Osteocyte (in vitro differentiated cells): ENCODE measurements at regions not wholly inside any gene's neighbourhood (a gene's known extent, or its start where the extent isn't known, plus 50 kb on each side); places are given as distances from the start of the nearest gene placed in this dataset.

Source experiments
- DNase-seq: peaks from one replicate; pipeline ENCODE4 v3.0.0; 2021; ENCODE audit warnings: mixed read lengths; ENCODE audit not compliant: unreplicated experiment; ENCODE audit errors: extremely low spot score
- H3K27ac Mint-ChIP-seq: one replicate; pipeline ENCODE4 v1.8.0; 2021; ENCODE audit warnings: mild to moderate bottlenecking, mixed read lengths; ENCODE audit not compliant: unreplicated experiment
- H3K27me3 Mint-ChIP-seq: one replicate; pipeline ENCODE4 v1.8.0; 2021; ENCODE audit warnings: mixed read lengths; ENCODE audit not compliant: unreplicated experiment
- H3K36me3 Mint-ChIP-seq: one replicate; pipeline ENCODE4 v1.8.0; 2021; ENCODE audit warnings: mixed read lengths; ENCODE audit not compliant: unreplicated experiment
- H3K4me1 Mint-ChIP-seq: one replicate; pipeline ENCODE4 v1.8.0; 2021; ENCODE audit warnings: mixed read lengths; ENCODE audit not compliant: unreplicated experiment
- H3K4me3 Mint-ChIP-seq: one replicate; pipeline ENCODE4 v1.8.0; 2021; ENCODE audit warnings: mild to moderate bottlenecking, moderate library complexity, mixed read lengths; ENCODE audit not compliant: unreplicated experiment
- H3K9me3 Mint-ChIP-seq: one replicate; pipeline ENCODE4 v1.8.0; 2021; ENCODE audit warnings: mixed read lengths; ENCODE audit not compliant: unreplicated experiment
- TF ChIP-seq, protein P1 (sequence below): fragments of 200-600 bp; sonication (generic); IDR thresholded peaks from 2 replicates; pipeline ENCODE4 v1.5.0; 2021; ENCODE audit warnings: antibody characterized with exemption, mild to moderate bottlenecking, moderate library complexity

DNA sequence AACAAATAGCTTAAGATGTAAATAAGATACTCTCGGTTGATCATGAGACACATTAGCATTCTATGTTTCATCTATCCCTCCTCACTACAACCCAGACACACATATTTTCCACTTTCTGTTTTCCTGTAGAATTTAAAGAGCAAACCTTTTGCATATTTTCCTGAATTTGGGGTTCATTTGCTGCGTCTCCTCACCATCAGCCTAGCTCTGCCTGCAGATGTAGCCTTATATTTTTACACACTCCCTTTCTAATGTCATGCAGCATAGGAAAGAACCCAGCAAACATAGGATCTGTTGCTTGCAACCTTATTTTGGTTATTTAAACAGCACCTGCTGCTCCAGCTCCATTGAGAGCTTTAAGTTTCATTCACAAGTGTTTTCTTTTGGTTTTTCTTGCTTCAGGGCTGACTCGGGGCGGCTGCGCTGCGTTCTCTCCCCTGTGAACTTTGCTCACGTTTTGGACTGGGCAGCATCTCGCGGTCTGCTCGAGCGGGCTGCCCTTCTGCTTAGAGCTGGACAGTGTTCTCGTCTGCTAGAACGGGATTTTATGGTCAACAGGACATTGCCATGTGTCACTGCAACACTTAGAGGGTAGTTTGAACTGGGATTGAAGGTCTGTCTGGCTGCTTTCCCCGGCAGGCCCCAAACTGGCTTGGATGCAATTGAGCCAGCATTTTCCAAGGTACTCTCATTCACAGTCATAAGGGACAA, 57.8 kb upstream of the VRK1 start:
- TF ChIP-seq, protein P1, sequence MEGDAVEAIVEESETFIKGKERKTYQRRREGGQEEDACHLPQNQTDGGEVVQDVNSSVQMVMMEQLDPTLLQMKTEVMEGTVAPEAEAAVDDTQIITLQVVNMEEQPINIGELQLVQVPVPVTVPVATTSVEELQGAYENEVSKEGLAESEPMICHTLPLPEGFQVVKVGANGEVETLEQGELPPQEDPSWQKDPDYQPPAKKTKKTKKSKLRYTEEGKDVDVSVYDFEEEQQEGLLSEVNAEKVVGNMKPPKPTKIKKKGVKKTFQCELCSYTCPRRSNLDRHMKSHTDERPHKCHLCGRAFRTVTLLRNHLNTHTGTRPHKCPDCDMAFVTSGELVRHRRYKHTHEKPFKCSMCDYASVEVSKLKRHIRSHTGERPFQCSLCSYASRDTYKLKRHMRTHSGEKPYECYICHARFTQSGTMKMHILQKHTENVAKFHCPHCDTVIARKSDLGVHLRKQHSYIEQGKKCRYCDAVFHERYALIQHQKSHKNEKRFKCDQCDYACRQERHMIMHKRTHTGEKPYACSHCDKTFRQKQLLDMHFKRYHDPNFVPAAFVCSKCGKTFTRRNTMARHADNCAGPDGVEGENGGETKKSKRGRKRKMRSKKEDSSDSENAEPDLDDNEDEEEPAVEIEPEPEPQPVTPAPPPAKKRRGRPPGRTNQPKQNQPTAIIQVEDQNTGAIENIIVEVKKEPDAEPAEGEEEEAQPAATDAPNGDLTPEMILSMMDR, result no peak
- Mint-ChIP-seq H3K4me1 (peaks cover 5% of the 10 kb centered on the region), H3K4me3 (no peak overlapping the region), H3K36me3 (no peaks in the 10 kb centered on the region), H3K27ac (no peak overlapping the region), H3K9me3 (no peaks in the 10 kb centered on the region), H3K27me3 (peaks cover 66% of the 10 kb centered on the region)
- DNase-seq, result no peak

DNA sequence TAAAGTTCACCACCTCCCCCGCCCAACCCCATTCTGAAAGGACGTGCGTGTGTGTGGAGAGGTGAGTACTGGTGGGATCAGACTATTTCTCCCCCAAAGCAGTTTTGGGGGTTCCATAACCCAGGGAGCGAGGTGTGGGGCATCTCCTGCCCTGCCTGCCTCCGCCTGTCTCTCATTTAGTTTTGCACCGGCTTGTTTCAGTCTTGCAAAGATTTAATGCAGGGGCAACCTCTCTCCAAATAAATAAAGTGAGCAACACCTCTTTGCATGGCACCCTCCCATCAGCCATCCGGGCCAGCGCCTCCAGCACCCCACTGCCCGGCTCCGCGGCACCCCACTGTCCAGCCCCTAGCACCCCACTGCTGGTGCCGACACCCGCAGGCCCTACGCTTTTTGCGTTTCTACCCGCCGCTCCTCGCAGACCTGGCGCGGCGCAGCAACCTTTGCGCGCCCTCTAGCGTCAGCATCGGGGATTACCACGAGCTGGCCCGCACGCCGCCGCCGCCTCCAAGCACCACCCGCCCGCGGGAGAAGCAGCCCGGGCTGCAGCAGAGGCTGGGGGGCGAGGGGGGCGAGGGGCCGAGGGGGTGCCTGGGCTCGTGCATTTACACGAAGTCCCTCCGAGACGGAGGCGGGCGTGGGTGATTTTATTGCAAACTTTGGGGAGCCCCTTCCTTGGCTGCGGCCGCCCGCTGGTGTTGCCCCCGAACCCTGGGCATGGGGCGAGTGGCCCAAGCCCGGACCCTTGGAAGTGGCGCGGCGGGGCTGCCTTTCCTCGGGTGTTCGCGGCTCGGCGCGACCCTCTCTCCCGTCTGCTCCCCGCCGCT, 55.8 kb upstream of the VRK1 start:
- Mint-ChIP-seq H3K4me3 (peak overlapping the region; percentile 71), H3K4me1 (peaks cover 5% of the 10 kb centered on the region), H3K36me3 (no peaks in the 10 kb centered on the region), H3K27ac (no peak overlapping the region), H3K9me3 (no peaks in the 10 kb centered on the region), H3K27me3 (peaks cover 66% of the 10 kb centered on the region)
- DNase-seq, result peak; percentile 88
- TF ChIP-seq, protein P1, result peak; percentile 95

DNA sequence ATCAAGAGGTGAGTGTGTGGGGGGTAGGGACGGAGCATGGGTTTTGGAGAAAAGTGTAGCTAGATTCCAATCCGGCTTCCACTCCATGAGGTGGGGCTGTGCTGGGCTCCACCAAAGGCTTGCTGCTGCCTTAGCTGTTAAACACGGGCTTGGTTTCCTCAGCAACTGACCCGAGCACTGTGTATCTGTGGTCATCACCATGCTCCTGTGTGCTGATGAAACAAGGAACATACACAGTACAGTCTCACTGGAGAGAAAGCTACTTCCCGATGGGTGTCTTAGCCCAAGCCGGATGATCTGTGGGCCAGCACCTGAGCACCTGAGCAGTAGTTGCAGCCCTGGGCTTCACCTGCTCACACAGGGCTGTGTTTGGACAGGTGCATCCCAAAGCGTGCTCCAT, 52.9 kb upstream of the VRK1 start:
- Mint-ChIP-seq H3K27me3 (peaks cover 51% of the 10 kb centered on the region), H3K4me1 (peaks cover 5% of the 10 kb centered on the region), H3K27ac (no peak overlapping the region), H3K9me3 (no peaks in the 10 kb centered on the region), H3K4me3 (no peak overlapping the region), H3K36me3 (no peaks in the 10 kb centered on the region)
- DNase-seq, result no peak
- TF ChIP-seq, protein P1, result no peak

DNA sequence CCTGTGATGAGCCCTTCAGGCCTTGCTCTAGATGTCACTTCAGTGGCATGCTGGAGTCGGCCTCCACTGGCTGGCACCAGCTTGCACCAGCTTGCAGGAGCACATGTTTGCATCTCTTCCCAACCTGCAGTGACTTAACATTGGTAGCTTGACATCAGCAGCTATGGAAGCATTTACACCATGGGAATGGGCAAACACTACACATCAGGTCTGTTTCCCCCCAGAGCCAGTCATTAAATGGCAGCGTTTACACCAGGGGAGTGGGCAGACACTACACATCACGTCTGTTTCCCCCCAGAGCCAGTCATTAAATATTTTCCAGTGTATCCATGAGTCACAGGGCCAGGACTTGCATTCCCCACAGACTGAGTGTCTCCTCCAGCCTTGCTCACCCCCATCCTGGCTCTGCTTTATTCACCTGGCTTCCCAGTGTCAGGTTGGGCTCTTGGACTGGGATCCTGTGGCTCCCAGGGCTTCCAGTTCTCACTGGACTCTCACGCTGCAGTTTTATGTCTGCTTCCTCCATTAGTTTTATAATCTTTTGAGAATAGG, 51.6 kb upstream of the VRK1 start:
- no peak for DNase-seq
- H3K27ac Mint-ChIP-seq, result no peak overlapping the region
- TF ChIP-seq, protein P1, result no peak
- no peaks in the 10 kb centered on the region for H3K36me3 Mint-ChIP-seq
- peaks cover 40% of the 10 kb centered on the region for H3K27me3 Mint-ChIP-seq
- H3K4me3 Mint-ChIP-seq, result no peak overlapping the region
- H3K9me3 Mint-ChIP-seq, result no peaks in the 10 kb centered on the region
- H3K4me1 Mint-ChIP-seq, result peaks cover 5% of the 10 kb centered on the region

DNA sequence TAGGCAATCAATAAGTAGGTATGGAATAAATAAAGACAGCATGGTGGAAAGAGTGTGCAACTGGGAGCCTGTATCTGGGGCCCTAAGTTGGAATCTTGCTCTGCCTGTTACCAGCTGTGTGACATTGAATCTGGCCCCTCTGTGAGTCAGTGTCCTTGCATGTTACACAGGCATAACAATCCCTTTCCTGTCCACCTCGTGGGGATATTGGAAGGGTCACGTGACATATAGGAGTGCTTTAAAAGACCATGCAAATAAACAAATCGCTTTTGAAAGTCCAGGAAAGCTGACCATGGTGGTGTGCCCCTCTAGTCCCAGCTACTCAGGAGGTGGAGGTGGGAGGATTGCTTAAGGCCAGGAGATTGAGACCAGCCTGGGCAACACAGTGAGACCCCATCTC, 51.1 kb upstream of the VRK1 start:
- H3K27me3 Mint-ChIP-seq, result peaks cover 34% of the 10 kb centered on the region
- TF ChIP-seq, protein P1, result no peak
- H3K9me3 Mint-ChIP-seq, result no peaks in the 10 kb centered on the region
- no peak overlapping the region for H3K4me3 Mint-ChIP-seq
- H3K4me1 Mint-ChIP-seq, result peaks cover 5% of the 10 kb centered on the region
- no peak overlapping the region for H3K27ac Mint-ChIP-seq
- no peak for DNase-seq
- H3K36me3 Mint-ChIP-seq, result no peaks in the 10 kb centered on the region
